ENCODE measurements at regions not wholly inside any gene's neighbourhood (a gene's known extent, or its start where the extent isn't known, plus 50 kb on each side); places are given as distances from the start of the nearest gene placed in this dataset.

DNA sequence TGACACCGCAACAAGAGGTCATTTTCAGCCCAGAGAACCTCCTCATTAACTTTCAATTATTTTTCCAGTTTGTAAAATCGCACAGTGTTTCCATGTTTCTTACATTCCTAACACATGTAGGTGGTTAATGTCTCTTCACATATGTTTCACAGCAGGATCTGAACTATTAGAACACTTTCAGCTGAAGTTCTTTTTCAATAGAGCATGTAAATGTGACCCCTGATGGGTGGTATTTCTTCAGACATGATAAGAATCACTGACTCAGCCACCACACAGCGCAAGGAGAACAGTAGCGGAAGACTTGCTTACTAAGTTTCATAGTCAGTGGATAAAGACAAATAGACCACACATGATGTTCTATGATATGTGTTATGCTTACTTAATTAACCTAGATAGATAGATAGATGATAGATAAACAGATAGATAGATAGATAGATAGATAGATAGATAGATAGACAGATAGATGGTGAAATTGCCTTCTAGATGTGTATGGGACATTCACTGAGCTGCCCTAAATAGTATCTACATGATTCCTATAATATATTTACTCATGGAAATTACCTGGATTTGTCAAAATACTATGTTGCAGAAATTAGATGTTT, 1992.1 kb upstream of the NUDT12 start:
- no peak for DNase-seq

DNA sequence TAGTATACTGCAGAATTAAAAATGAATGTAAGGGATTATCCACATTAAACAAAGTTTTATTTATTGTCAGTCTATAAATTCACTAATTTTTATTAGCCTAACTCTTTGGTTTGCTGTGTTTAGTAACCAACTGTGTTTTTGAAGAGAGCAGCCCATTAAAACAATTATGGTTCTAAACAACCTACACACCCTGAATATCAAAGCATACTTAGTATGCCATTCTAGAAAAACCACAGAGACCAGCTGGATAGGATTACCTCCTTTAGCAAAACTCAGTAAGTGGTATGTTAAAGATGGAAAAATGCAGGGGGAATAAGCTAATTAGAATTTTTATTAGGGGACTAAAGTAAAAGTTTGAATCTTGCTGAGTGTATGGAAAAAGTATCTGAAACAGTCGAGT, 1981.7 kb upstream of the NUDT12 start:
- DNase-seq: no peak

DNA sequence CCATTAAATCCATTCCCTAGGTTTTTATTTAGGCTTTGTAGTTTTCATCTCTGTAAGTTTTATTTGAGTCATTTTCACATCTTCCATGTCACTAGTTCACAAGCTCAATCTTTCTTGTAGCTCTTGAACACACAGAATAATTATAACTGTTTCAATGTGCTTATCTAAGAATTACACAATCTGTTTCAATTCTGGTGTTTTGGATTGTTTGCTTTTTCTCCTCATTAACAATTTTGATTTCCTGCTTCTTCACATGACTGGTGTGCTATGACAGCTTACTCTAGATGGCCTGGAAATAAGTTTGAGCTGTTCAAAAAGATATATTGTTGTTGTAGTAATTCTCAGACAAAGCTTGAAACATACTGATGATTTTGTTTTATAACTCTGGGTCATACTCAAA, 1974.1 kb upstream of the NUDT12 start:
- no peak for DNase-seq

DNA sequence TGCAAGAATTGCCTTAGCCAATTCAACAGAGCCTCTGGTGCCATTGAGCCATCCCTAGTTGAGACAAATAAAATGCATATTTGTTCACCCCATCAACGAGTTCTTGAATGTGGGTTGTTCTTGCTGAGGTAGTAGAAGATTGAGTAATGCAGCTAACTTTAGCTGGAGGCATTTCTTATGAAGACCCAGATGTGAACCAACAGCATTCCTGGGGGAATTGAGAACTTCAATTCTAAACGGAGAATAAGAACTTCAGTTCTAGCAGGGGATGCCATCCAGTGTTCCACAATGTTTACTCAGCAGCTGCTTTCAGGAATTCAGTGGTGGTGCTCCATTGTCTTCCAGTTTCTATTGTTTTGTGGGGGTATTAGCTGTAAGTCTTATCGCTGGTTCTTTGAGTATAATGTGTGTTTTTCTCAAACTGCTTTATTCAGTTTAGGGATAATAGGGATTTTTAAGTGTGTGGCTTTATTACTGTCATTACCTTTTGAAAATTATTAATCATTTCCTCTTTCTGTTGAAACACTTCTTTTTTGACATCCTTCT, 1968.2 kb upstream of the NUDT12 start:
- DNase-seq: no peak

DNA sequence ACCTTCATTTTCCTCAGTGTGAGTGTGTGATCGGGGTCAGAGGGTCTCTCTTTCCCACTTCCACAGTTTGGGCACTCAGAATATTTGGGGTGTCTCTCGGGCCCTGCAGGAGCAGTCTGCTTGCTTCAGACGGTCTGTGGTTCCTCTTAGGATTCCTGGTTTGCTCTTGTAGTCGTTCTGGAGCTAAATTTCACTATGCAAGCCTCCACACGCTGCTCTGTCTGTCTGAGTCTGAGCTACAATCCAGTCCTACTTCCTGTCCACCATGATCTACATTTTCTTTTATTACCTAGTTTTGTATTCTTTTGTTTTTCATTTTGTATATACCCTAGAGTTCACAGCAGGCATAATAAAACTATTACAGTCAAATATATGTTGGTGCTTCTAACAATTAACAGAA, 1967.3 kb upstream of the NUDT12 start:
- no peak for DNase-seq

DNA sequence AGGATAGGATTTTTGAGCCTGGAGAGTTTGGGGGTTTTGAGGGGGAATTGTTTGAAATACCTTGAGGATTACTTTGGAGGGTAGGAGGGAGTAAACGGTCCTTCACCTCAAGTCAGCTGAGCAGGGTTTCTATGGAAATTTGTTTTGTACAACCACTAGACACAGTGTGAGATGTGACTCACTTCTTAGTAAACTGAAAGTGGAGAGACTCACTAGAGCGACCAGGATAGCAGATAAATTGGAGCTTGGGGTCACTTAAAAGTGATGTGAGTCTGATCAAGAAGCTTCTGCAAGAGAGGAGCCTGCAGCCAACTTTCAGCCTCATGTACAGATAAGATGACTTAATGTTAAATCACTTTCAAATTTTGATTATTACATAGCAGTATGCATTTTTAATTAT, 1945.9 kb upstream of the NUDT12 start:
- no peak for DNase-seq

DNA sequence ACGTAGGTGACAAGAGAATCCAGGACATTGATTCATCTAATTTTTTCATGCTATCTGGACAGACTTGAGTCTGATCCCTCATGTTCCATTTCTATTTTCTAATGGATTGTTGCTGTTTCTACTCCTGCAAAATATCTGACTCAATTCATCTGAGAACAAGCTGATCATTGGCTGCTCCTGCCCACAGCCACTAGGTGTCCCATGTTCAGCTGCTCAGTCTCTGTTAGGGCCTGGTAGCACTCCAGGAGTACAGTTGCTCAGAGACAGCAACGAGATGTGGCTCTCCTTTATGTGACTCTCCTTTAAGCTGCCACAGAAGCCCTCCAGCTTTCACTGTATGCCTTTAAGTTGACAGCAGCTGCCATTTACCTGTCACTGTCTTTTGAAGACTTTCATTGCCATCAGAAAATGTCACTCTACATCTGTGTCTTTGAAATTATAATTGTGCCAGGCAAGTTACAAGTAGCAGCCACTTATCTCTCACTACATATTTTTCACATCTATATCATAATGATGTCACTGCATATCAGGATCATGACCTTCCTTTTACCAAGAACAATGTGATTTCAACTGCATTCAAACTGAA, 1944.2 kb upstream of the NUDT12 start:
- no peak for DNase-seq

DNA sequence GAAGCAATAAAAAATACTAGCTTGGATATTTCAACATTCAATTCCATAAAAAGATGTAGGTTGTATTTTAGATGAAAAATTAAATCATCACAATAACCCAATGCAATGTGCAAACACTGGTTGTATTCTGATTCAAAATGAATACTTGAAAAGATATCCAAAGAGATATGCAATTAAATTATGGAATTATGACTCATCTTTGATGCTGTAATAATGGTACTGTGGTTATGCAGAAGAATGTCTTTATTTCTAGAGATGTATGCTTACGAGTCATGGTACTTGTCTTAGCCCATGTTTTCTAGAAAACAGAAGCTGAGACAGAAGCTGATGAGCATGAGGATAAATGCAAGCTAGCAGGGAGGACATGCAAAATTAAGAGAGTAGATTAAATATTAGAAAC, 1941.4 kb upstream of the NUDT12 start:
- no peak for DNase-seq

DNA sequence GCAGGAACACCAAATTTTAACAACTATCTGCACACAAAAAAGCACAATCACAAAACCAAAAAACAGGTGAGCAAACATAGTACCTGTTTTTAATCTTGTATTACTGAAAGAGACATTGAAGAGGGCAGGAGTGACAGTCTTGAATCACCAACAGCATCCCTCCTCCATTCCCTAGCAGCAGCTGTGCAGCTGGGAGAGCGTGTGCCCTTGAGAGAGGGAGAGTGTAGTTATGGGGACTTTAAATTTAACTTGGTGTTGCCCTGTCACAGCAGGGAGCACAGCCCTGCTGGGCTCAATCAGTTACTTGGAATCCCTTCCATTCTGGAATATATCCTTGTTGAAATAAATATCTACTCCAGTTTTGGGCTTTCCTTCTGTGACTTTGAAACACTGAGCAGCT, 1938.7 kb upstream of the NUDT12 start:
- no peak for DNase-seq

DNA sequence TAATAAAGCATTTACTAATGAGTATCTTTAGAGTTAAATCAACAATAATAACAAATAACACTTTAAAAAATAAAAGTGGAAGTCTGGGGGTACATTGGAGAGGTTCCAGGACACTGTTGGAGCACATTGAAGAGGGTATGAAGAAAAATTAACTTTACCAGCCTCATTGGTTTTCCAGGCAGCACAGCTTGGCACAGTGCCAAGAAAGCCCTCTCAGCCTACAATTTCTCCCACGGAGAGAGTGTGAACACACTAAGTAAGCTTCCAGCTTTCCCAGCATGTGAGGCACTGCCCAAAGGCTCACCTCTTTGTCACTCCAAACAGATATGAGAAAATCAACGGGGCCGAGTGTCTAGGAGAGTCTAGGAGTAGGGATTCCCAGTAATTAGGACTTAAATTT, 1912.8 kb upstream of the NUDT12 start:
- no peak for DNase-seq

DNA sequence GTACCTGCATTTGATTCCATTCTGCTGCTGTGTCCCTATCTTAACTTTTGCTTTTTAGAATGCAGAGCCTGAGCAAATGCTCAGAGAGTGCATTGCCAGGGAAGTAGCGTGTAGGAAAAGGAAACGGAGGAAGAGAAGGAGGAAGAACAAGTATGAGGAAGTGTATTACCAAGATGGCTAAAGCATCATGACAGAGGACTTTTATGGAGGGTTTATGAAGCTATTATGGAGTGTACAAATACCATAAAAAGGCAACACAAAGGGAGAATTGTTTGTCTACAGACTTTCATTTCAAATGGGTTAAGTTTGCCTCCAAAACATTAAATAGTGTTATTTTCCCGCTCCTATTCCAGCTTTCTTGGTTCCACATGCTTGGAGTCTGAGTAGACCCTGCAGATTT, 1899.8 kb upstream of the NUDT12 start:
- DNase-seq: no peak

DNA sequence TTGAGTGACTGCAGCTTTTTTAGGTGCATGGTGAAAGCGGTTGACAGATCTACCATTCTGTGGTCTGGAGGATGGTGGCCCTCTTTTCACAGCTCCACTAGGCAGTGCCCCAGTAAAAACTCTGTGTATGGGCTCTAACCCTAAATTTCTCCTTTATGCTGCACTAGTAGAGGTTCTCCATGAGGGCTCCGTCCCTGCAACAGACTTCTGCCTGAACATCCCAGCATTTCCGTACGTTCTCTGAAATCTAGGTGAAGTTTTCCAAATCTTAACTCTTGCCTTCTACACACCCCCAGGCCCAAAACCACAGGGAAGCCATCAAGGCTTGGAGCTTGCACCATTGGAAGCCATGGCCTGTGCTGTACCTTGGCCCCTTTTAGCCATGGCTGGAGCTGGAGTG, 1898.1 kb upstream of the NUDT12 start:
- no peak for DNase-seq

DNA sequence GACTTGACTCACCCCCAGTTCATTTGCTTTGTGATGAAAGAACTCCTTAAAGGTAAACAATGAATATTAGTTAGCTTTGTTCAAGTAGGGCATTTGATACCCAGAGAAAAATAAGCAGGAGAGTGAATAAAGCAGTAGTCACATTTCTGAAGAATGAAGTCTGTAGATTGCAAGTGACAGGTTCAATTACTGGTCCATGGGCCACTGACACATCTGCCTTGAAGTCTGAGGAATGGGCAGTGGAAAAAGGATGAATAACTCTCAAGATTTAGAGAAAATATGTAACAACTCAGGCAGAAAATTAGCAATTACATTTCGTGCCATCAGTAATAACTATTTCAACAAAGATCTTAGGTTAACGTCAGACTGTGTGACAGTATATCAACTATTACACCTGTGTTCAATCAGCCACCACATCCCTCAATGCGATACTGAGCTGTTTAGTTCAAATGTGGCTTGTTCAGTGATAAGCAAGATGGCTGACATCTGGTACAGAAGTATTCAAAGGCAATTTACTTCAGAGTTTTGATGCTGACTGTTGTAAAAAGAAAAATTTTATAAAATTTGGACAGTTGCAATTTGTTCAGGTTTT, 1890.7 kb upstream of the NUDT12 start:
- no peak for DNase-seq

DNA sequence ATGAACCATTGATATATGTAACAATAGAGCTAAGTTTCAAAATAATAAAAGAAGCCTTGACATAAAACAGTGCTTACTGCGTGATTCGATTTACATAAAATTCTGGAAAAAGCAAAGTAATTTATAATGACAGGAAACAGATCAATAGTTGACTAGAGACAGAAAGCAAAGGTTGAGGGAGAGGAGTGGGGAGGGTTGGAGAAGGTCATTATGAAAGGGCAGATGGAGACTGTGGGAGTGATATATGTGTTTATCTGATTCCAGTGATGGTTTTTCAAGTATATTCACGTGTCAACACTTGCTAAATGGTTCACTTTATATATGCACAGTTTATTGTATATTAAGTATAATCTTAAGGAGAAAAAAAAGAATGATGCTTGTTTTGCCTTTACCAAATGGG, 1885.7 kb upstream of the NUDT12 start:
- DNase-seq: no peak

DNA sequence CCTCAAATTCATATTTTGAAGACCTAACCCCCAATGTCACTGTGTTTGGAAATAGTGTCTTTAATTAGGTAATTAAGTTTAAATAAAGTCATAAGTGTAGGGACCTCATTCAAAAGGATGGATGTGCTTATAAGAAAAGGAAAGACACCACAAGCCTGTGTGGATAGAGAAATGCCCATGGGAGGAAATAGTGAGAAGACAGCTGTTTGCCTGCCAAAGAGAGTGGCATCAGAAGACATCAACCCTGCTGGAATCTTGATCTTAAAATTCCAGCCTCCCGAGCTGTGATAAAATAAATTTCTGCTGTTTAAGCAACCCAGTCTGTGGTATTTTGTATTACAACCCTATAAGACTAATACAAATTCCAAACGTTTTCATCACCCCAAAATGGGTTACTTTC, 1867.9 kb upstream of the NUDT12 start:
- DNase-seq: no peak

DNA sequence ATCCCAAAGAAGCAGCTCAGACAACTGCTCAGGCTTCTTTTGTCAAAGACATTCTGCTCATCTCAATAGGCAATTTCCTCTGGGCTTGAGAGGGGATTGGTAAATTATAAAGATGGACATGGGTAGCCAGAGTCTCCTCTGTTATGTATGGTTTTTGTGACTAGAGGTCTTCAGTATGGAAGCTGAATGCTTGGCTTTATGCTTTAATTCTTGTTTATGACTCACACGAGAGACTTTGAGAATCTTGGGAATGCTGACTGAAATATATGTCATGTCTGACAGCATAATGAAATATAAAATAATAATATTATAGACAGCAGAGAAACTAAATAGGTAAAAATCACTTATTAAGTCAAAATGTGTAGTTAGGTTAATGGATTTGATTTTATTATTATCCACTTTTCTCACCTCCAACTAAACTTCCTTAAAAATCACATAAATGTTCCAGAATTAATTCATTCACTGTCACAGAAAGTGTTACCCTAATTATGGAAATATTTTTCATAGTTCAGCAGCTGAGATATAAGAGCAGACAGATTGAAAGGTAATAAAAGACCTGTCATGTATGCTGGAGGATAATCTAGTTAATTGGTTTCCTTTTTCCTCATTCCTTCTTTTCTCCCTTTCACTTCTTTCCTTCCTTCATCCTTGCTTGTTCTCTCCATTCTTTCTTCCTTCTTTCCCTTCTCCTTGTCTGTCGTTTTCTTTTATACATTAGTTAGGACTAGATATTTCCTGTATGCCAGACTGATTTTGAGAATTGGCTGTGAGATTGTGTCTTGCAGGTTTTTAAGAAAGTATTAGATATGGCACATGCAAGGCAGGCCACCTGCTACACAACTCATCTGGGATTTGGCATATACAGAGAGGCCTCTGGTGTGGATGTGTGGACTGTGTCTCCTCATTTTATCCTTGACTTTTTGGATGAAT, 1866.1 kb upstream of the NUDT12 start:
- no peak for DNase-seq

DNA sequence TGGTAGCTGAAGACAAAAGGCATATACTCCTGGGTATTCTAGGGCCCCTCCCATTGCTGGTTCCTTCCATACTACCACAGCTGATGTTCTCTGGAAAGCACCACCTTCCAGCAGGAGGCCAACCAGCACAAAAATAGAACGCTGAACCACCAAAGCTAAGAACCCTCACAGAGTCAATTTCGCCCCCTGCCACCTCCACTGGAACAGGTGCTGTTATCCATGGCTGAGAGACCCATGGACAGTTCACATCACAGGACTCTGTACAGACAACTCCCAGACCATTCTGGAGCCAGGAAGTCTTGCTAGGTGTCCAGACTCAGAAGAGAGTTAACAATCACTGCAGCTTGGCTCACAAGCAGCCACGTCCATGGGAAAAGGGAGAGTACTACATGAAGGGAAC, 1851.5 kb upstream of the NUDT12 start:
- DNase-seq: no peak

DNA sequence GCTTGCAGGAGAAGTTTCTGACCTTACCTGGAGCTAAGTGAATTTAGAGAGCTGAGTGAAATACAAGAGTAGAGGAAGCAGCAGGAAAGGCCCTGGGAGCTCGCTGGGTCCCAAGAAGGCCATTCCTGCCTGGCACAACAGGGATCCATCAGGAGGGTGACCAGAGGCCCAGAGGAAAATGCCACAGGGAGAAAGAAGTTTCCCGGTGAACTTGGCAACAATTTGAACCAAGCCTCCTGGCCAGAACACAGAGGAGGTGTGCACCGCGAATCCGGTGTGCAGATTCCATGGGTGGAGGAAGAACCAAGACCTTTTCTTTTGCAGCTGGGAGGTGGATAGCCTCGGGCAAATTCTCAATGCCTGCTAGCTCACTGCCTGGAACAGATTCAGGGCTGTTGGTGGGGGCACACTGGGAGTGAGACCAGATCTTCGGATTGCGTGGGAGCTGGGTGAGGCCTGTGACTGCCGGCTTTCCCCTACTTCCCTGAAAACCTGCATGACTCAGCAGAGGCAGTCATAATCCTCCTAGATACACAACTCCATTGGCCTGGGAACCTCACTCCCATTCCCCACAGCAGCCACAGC, 1850.9 kb upstream of the NUDT12 start:
- no peak for DNase-seq

DNA sequence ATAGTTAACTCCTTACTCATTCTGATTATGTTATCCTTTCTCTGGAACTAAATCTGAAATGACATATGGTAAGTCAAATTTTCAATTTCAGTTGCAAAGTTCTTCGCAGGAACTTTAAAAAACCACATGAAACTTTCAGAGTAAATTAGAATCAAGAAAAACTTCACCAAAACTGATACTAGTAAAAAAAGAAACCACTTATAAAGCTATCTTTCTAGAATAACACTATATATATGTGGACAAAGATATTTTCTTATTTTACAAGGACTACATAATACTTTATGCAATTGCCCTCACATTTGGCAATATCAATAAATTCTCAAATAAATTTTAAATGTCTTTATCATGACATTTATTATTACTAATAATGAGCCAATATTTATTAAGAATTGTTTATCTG, 1847.1 kb upstream of the NUDT12 start:
- DNase-seq: no peak

DNA sequence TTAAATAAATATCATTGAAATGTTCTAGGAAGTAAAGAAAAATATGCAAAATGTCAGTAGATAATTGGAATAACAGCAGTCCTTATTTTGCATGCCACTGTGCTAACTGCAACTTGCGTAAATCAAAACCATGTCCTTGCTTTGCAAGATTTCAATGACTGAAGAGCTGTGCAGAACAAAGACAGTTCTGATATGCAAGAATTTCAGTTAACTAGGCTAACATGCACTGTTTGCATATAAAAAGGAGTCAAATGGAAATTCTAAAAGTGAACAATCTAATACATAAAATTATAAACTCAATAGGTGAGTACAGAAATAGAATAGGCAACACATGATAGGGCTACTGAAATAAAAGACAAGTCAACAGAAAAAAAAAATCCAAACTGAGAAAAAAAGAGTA, 1844.6 kb upstream of the NUDT12 start:
- no peak for DNase-seq

DNA sequence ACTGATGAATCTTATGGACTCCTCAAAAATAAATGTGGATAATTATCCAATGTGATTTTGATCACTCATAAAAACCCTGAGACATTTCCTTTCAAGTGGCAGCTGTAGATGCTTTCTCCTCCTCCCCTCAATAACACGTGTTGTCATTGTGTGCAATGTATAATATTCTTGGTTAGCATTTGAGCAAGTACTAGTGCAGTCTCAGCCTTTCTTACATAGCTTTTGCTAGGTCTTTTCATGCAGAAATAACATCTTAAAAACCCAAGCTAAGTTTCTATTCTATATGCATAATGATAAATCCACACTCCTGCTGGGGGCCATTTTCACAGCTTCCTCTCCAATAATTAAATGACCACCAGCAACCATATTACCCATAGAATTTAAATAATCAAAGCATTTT, 1835.2 kb upstream of the NUDT12 start:
- DNase-seq: no peak

DNA sequence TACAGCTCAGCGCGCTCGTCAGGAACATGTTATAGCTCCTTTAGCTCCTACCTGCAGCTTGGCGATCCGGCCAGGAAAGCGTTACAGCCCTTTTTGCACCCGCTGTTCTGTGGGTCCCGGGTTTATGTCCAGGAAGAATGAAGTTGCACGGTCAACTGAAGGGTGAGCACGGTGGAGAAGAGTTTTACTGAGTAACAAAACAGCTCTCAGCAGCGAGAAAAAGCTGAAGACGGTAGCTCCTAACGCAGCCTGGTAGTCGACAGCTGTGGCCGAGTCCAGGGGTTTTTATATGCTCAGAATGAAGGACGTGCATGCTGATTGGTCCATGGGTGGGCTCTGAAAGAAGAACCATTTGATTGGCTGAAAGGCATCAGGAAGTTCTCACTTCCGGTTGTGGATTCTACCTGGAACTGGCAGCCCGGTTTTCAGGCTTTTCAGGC, 1830.1 kb upstream of the NUDT12 start:
- DNase-seq: no peak
